CD4-positive, alpha-beta T cell treated with Interleukin-4 for 1 hour (primary cell): ENCODE measurements at regions not wholly inside any gene's neighbourhood (a gene's known extent, or its start where the extent isn't known, plus 50 kb on each side); places are given as distances from the start of the nearest gene placed in this dataset.
"Not testable (repeated sequence)": the region's sequence is repeated elsewhere in the genome, so short reads cannot be mapped to it uniquely, and the experiment has no call there.

ENCODE experiments used
- DNase-seq, 2 donors: peaks; one replicate each; pipeline ENCODE4 v3.0.0-alpha.2; 2020 to 2022

DNA sequence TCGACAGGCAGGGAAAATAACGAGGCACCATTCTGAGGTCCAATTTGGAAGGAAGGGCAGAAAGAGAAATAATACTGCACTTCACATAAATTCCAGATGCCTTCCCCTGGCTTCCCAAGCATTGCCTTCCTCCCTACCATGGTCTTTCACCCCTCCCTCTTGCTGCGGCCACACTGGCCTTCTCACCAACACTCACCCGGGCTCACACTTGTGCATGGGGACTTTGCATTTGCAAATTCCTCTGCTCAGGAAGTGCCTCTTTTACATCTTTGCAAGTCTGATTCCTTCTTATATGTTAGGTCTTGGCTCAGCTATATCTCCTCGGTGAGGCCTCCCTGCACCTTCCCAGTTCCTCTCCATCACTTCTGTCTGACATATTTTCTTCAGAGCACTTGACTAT, 199.4 kb downstream of the CHIC2 start:
- DNase-seq = no peak

DNA sequence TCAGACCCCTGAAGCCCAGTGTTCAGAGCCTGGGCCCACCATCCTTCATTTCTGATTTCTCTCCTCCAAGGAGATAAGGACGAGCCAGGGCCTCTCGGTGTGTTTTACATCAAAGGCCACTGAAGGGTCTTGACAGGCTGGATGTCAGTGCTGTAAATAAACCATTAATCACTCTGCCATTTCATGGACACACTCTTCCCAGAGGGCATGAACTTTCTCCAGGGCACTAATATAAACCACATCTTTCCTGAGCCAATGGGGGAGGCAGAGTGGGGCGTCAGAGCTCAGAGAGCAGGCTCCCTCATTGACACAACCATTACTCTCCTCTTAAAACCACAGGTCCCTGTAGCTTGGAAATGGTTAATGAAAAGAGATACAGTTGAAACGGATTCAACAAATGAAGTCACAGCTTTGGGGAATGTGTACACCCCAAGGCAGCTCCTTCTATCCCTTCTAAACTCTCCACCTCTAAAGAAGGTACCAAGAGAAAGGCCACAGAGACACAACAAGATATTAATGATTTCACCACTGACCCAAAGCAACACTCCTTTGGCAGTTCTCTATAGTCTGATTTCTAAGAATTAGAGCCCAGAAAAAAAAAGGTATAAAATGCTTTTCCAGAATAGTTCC, 200.6 kb downstream of the CHIC2 start:
- DNase-seq = no peak

GRCh38 chr4:53863158-53863557, 201.2 kb downstream of the CHIC2 start:
- no peak for DNase-seq

DNA sequence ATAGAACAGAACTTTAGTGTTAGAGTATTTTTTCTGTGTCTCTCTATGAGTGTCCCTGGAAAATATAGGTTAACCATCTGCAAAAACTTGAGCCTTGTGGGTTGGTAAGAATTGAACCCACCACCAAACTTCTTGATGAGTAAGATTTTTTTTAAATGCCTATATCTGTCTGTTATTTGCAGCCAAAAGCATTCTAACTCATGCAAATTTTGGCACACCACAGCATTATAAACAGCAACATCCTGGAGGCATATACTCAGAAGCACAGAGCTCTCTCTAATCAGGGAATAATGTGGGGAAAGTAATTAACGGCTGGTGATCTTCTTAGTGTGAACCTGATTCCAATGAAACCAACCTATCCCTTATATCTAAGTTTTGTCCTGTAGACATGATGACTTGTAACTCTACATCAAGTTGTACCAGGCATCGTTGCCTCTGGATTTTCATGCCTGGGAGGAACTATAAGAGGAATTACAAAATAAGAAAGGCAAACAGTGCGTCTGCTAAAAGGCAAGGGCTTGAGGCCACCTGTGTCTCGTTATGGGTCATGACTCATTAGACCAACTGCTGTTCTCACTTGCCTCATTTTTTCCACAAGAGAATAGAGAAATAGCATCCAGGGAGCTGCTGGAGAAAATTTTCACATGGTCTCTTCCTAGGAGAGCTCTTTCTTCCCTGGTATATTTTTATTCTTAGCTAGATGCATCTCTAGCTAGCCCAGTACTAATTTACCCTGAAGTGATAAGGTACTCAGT, 202.4 kb downstream of the CHIC2 start:
- no peak for DNase-seq

DNA sequence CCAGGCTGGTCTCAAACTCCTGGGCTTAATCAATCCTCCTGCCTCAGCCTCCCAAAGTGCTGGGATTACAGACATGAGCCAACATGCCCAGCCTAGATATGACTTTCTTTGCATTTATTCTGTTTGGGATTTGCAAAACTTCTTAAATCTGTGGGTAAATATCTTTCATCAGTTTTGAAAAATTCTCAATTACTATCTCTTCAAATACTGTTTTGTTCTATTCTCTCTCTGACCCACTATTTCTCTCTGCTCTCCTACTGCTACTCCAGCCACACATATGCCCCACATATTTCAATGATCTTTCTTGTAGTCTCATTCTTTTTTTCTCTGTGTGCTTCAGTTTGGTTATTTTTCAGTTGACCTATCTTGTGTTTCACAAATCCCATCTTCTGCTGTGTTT, 205.1 kb downstream of the CHIC2 start:
- no peak for DNase-seq

DNA sequence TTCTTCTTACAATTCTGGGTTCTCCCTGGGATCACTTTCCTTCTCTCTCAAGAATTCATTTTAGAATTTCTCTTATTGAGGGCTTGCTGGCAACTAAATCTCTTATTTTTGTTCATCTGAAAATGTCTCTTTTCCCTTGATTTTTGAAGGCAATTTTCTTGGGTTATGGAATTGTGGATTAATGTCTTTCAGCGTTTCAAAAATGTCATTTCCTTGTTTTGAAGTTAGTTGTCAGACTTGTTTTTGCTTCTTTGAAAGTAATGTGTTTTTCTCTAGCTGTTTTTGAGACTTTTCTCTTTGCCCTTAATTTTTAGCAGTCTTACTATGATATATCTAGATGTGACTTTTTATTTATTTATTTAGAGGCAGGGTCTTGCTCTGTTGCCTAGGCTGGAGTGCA, 205.7 kb downstream of the CHIC2 start:
- no peak for DNase-seq

DNA sequence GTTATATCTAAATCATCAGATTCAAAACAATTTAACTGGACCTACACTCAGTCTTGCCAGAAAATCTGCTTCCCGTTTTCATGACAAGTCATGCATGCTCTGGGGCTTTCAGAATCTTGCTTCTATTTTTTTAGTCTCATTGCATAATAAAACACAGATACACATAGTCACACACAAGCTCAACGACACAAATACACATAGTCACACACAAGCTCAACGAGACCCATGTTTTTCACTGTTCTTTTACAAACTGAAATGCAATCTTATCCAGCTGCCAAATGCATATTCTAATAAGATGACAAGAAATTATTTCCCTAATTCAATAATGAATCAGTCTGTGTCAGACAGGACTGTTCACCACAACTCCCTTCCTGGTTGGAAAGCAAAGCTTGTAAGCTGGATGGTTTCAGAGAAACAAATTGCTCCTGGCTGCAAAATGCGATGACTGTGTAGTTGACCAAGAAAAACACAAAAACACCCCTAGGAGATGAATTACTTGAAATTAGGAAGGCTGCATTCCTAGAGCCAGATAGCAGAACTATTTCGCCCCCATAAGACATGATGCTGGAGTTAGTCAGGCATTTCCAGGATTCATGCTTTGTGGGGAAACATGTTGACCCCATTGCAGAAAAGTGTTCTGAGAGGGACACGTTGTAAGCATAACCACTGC, 208.7 kb downstream of the CHIC2 start:
- no peak for DNase-seq

DNA sequence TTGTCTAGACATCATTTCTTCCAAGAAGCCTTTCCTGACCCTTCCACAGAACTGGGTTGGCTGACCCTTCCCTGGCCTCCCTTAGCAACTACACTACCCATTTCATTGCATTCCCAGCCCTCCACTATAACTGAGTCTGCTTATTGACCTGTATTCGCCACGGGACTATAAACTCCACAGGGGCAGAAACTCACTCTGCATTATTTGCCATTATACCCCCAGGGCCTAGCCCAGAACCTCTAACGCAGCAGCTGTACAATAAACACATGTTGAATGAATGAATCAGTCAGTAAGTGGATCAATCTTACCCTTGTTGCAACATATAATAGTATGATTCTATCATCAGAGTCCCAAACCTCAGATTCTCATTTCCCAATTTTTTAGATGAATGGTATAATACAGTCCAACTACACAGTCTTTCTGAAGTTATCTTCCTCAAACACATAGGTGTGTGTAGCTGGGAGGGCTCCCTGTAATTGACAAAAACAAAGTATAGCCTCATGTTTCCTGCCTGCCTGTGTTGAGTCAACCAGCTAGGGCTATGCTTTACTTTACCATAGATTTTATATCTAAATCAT, 209.3 kb downstream of the CHIC2 start:
- no peak for DNase-seq

- no peak for DNase-seq
These were observed 212.1 kb downstream of the CHIC2 start for GRCh38 chr4:53852343-53852742.

DNA sequence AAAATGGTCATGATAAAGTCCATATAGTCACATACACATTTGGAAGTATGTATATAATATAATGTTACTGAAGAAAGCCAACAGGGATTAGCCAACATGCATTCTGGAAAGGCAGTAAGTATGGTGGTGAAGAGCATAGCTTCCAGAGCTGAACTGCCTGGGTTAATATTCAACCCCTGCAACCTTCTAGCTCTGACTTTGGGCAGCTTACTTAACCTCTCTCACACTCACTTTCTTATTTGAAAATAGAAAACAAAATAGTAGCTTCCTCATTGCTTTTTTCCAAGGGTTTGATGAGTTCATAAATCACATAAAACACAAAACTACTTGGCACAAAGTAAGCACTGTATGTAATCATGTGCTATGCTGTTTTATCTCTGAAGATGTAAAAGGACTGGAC, 216.4 kb downstream of the CHIC2 start:
- DNase-seq = no peak

GRCh38 chr4:53844551-53844950, 219.9 kb downstream of the CHIC2 start:
- DNase-seq = no peak

DNA sequence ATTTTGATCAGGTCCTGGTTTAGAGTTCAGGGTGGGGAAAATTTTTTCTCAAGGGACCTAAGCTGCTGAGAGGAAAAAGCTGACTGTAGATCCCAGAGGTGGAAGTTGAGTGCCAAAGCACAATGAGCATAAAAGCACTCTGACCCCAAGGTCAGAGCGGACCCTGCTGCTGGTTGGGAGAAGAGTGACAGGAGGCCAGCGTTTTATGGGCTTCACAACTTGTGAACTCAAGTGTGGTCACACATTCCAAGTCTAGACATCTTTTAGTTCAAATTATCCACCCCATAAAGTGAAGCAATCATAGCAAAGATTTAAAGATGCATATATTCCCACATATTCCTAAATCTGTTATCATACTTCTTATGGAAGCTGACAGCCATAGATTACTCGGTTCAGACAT, 220.3 kb downstream of the CHIC2 start:
- no peak for DNase-seq

- no peak for DNase-seq
These were observed 222.7 kb downstream of the CHIC2 start for GRCh38 chr4:53841711-53842110.

- DNase-seq = no peak
These were observed 223.8 kb downstream of the CHIC2 start for GRCh38 chr4:53840643-53841042.

DNA sequence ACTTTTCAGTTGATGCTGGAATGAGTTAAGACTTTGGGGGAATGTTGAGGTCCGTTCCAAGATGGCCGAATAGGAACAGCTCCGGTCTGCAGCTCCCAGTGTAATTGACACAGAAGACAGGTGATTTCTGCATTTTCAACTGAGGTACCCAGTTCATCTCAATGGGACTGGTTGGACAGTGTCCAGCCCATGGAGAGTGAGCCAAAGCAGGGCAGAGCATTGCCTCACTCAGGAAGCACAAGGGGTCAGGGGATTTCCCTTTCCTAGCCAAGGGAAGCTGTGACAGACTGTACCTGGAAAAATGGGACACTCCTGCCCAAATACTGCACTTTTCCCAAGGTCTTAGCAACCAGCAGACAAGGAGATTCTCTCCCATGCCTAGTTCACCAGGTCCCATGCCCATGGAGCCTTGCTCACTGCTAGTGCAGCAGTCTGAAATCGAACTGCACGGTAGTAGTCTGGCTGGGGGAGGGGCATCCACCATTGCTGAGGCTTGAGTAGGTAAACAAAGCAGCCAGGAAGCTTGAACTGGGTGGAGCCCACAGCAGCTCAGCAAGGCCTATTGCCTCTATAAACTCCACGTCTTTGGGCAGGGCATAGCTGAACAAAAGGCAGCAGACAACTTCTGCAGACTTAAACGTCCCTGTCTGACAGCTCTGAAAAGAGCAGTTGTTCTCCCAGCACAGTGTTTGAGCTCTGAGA, 231.0 kb downstream of the CHIC2 start:
- DNase-seq = not testable (repeated sequence)

DNA sequence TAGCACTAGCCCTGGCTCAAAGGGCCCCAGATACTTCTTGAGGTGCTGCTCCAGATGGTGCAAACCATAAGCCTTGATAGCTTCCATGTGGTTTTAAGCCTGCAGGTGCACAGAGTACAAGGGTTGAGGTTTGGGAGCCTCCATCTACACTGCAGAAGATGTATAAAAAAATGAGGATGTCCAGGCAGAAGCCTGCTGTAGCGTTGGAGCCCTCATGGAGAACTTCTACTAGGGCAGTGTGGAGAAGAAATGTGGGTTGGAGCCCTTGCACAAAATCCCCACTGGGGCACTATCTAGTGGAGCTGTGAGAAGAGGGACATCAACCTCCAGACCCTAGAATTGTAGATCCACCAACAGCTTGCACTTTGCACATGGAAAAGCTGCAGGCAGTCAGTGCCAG, 231.9 kb downstream of the CHIC2 start:
- DNase-seq = no peak

DNA sequence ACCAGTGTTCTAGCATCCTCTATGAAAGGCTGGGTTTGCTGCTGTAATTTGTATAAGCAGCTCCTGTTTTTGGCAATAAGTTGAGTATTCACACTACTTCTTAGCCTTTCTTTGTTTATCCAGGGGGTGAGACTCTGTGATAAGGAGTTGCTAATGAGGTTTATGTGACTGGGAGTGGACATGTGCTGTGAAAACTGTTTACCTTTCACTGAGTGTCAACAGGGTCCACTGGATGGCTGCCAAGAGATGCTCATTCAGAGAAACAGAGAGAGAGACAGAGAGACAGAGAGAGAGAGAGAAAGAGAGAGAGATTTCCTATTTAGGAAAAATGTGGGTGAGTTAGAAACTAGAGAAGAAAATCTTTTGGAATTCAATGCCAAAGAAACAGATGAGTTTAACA, 233.9 kb downstream of the CHIC2 start:
- no peak for DNase-seq

GRCh38 chr4:53821179-53821851, 230.0 kb upstream of the LNX1 start:
- DNase-seq = no peak

- DNase-seq = no peak
These were observed 226.8 kb upstream of the LNX1 start for GRCh38 chr4:53818104-53818503.

- no peak for DNase-seq
These were observed 225.3 kb upstream of the LNX1 start for GRCh38 chr4:53816561-53816960.

- DNase-seq = no peak
These were observed 224.0 kb upstream of the LNX1 start for GRCh38 chr4:53815281-53815680.

GRCh38 chr4:53813998-53814397, 222.7 kb upstream of the LNX1 start:
- no peak for DNase-seq

GRCh38 chr4:53810643-53811042, 219.4 kb upstream of the LNX1 start:
- no peak for DNase-seq
